HK-2 (cell line): ENCODE measurements at regions not wholly inside any gene's neighbourhood (a gene's known extent, or its start where the extent isn't known, plus 50 kb on each side); places are given as distances from the start of the nearest gene placed in this dataset.

Experiments
- DNase-seq: peaks from one replicate; pipeline ENCODE4 v3.0.0-alpha.2; 2018; ENCODE audit not compliant: unreplicated experiment

- no peak for DNase-seq
These were observed 55.3 kb upstream of the ERCC4 start for GRCh38 chr16:13864689-13865088.

GRCh38 chr16:13866073-13866472 lies 53.9 kb upstream of the ERCC4 start:
- peak; percentile 40 for DNase-seq
